GM10266 (cell line): ENCODE measurements at regions not wholly inside any gene's neighbourhood (a gene's known extent, or its start where the extent isn't known, plus 50 kb on each side); places are given as distances from the start of the nearest gene placed in this dataset.

Experiments used
- DNase-seq: peaks from one replicate; pipeline ENCODE4 v3.0.0; 2012; ENCODE audit errors: extremely low spot score
- TF ChIP-seq, protein P1 (sequence below): IDR thresholded peaks from 2 replicates; pipeline ENCODE4 v1.5.1; 2012; ENCODE audit warnings: mild to moderate bottlenecking, low read depth; ENCODE audit not compliant: control insufficient read depth, insufficient read depth; ENCODE audit errors: missing control alignments

DNA sequence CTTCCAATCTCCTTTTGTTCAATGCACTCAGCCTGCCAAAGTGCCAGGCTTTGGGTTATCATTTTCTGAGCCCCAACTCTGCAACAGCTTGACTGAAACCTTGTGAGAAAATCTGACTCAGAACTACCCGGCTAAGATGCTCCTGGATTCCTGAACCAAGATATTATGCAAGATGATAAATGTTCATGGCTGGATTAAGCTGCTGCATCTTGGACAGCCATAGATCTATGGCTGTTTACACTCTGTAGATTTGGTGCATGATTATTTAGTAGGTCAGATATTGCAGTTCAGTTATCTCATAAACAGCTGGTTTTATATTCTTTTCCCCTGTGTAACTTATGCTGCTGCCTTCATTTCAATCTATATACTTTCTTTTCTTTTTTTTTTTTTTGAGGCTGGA, 243.5 kb downstream of the GATA3 start:
- TF ChIP-seq, protein P1, sequence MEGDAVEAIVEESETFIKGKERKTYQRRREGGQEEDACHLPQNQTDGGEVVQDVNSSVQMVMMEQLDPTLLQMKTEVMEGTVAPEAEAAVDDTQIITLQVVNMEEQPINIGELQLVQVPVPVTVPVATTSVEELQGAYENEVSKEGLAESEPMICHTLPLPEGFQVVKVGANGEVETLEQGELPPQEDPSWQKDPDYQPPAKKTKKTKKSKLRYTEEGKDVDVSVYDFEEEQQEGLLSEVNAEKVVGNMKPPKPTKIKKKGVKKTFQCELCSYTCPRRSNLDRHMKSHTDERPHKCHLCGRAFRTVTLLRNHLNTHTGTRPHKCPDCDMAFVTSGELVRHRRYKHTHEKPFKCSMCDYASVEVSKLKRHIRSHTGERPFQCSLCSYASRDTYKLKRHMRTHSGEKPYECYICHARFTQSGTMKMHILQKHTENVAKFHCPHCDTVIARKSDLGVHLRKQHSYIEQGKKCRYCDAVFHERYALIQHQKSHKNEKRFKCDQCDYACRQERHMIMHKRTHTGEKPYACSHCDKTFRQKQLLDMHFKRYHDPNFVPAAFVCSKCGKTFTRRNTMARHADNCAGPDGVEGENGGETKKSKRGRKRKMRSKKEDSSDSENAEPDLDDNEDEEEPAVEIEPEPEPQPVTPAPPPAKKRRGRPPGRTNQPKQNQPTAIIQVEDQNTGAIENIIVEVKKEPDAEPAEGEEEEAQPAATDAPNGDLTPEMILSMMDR, result no peak
- DNase-seq, result no peak

DNA sequence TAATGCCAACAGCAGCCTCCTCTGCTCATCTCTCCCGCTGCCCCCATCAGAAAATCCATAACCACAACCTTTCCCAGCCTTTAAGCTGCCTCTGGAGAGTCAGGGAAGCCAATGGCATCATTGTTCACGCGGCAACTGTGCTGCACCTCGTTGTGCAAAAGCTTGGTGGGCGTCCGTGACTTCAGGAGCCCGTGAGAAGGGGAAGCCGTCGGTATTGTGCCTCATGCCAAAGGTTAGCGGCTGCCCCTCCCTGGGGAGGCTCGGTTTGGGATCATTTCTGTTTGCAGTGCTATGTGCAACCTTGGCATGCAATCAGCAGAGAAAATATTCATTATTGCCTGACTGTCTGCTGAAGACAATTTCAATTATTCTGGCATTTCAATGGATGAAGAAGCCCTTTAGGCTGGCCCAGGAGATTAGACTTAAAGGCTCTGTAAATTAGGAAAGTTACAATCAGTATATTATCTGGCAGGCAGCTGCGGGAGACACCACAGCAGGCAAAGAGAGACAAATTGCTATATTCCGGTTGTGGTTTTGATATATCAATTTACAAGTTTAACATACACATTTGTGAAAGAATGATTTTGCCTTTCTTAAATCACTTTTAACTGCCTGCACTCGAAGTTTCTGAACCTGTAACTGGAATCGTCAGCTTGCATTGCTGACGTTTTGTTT, 244.5 kb downstream of the GATA3 start:
- DNase-seq, result no peak
- TF ChIP-seq, protein P1, result no peak

DNA sequence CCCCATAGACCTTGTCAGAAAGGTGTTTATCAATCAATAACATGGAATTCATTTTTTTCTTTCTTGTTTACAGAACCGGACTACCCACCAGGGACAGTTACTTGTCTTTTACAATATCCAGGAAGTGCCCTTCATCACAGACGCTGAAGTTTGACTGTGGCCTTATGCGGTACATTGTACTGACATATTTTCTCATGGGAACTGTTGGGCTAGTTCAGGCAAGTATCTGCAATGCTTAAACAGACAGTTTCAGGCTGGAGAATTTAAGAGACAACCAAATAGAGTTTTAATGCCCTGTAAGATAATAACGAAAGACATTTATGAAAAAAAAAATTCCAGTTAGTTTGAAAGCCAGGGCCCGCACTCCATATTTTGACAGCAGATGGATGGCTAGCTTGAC, 246.4 kb downstream of the GATA3 start:
- DNase-seq, result no peak
- TF ChIP-seq, protein P1, result no peak

DNA sequence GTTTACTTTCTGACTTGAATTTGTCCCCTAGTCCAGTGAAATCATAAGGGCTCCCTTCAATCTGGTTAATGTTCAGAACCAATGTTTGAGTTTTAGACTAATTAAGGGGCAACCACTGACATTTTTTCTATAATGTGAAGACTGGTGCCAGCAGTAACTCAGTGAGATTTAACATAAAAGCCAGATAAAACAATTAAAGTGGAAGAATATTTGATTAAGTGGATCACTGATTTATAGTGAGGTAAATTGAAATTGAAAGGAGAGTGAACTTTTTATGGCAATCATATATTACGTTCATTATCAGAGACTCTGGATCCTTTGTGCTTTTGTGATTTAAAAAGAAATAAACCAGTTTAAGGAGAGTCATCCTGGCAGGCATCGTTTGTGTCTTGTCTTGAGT, 246.8 kb downstream of the GATA3 start:
- DNase-seq, result no peak
- TF ChIP-seq, protein P1, result no peak

DNA sequence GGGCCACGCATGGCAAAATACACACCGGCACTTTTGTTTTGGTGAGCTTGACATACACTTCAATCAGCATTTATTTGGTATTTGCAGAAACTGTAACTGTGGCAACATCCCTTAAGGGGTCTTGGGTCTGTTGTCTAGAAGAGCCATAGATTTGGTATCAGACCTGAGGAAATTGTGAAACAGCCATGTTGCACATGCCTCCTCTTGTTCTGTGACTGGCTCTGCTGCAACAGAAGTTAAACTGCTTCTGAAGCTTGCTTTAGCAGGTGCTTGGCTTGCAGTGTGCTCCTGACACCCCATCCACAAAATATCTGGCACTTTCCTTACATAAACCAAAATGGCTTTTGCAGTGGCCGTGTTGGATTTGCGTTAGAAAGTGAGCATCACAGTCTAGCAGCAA, 247.3 kb downstream of the GATA3 start:
- no peak for DNase-seq
- TF ChIP-seq, protein P1, result no peak

DNA sequence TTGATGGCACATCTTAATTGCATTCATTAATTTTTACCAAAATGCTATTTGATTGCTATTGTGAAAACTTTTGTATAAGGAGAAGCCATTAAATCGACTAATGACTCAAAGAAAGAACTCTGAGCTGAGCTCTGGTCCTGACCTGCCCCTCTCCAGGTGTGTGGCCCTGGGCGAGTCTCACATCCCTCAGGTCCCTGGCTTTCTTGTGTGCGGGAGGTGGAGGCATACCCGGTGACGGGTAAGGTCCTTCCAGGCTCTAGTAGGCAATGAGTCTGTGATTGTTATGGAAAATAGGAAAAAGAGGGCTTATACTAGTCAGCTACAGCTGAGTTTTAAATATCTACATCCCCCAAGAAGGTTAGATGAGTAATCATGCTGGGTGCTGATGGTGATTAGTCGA, 248.1 kb downstream of the GATA3 start:
- TF ChIP-seq, protein P1, result no peak
- no peak for DNase-seq

DNA sequence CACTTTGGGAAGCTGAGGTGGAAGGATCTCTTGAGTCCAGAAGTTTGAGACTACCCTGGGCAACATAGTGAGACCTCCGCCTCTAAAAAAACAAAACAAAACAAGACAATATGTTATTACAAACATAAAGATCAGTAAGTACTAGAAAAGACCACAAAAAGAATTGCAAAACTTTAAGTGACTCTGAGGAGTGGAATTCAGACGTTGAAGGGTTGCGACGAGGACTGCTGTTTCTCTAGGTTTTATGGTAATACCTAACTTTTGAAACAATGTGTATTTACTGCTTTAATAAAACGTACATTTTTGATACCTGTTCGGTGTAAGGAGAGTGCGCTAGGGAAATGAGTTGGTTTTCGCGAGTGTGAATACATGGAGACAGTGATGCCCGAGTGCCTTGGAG, 250.4 kb downstream of the GATA3 start:
- DNase-seq, result no peak

More for the DNA sequence above, 250.4 kb downstream of the GATA3 start:
- TF ChIP-seq, protein P1, result no peak
